ENCODE measurements at regions not wholly inside any gene's neighbourhood (a gene's known extent, or its start where the extent isn't known, plus 50 kb on each side); places are given as distances from the start of the nearest gene placed in this dataset.

- Histone ChIP-seq H3K36me3 (ENCODE audit: control insufficient read depth, insufficient read depth, low read length) (no peaks in the 10 kb centered on the region), H4K91ac (ENCODE audit: insufficient read depth, low read depth, low read length) (no peak overlapping the region), H4K20me1 (ENCODE audit: insufficient read depth, low read length) (no peaks in the 10 kb centered on the region), H3K14ac (replicated peaks; ENCODE audit: low read depth, low read length) (no peak overlapping the region), H3K9me1 (ENCODE audit: insufficient read depth, low read length) (no peaks in the 10 kb centered on the region), H2AK5ac (ENCODE audit: low read depth, low read length) (no peak overlapping the region), H2BK15ac (ENCODE audit: low read depth, low read length) (no peak overlapping the region), H3K4me2 (ENCODE audit: low read depth, low read length) (no peak overlapping the region), H3K79me1 (ENCODE audit: low read depth in 1 of 2, low read length in 2 of 2) (no peaks in the 10 kb centered on the region), H3K9ac (ENCODE audit: low read depth, low read length) (no peak overlapping the region), H2AK9ac (replicated peaks; ENCODE audit: low read depth, low read length, poor library complexity) (no peak overlapping the region), H3K4me1 (ENCODE audit: control insufficient read depth, insufficient read depth, low read length) (no peaks in the 10 kb centered on the region), H3K9me3 (ENCODE audit: control insufficient read depth, insufficient read depth, low read length) (no peaks in the 10 kb centered on the region), H2BK5ac (ENCODE audit: low read depth, low read length, poor library complexity, severe bottlenecking) (no peak overlapping the region), H3K18ac (ENCODE audit: low read depth, low read length) (no peak overlapping the region), H3K56ac (ENCODE audit: extremely low read depth, insufficient read depth, low read length) (no peak overlapping the region), H4K5ac (ENCODE audit: low read depth, low read length) (no peak overlapping the region), H3K4ac (ENCODE audit: low read depth, low read length) (no peak overlapping the region), H2BK20ac (ENCODE audit: low read depth, low read length) (no peak overlapping the region), H3K27ac (ENCODE audit: insufficient read depth, low read length) (no peak overlapping the region), H3K27me3 (ENCODE audit: control insufficient read depth, insufficient read depth, low read length) (no peaks in the 10 kb centered on the region; the same call in 1 of the 2 replicates), H3K4me3 (ENCODE audit: insufficient read depth, low read depth, low read length) (no peak overlapping the region), H4K8ac (ENCODE audit: low read depth in 2 of 2, low read length in 2 of 2) (no peak overlapping the region), H3K23ac (ENCODE audit: low read depth, low read length) (no peak overlapping the region), H2BK120ac (ENCODE audit: low read depth, low read length) (no peak overlapping the region), H2AFZ (replicated peaks; ENCODE audit: low read length, poor library complexity) (no peak overlapping the region)
- ATAC-seq (ENCODE audit: low read depth) (no peak), DNase-seq (no peak)
- no peak for TF ChIP-seq USF2 (IDR thresholded peaks at IDR 0.05; ENCODE audit: low read depth, low read length)
- TF ChIP-seq CEBPB (IDR thresholded peaks at IDR 0.05; ENCODE audit: low read depth, low read length) = no peak
- TF ChIP-seq MXI1 (IDR thresholded peaks at IDR 0.05; ENCODE audit: borderline replicate concordance, low read depth, low read length) = no peak
- TF ChIP-seq ELK1 (IDR thresholded peaks at IDR 0.05; ENCODE audit: borderline replicate concordance, low read depth, low read length) = no peak
- TF ChIP-seq NFE2L2 (IDR thresholded peaks at IDR 0.05; ENCODE audit: low read depth, low read length) = no peak
- no TSS peak for BruUV-seq (replicated peaks)
- intact Hi-C loops (cut with micrococcal nuclease) = no loop called here
- dilution Hi-C loops (cut with HindIII; ENCODE audit: low sequenced_read_pairs, unreplicated experiment) = no loop called here
- ChIA-PET POLR2A (ENCODE audit: unreplicated experiment) (no interaction called here), CTCF (interaction anchor here (1.1 kb wide), 1 partner anchor 19 kb away, joined by 3 read pairs; no protein-coding TSS in a partner anchor)
- in situ Hi-C loops (cut with MboI; ENCODE audit: low sequenced_read_pairs) = no loop called here
- no CpG with 5 or more reads among the region's 1 CpG for WGBS, 2 experiments (ENCODE audit: extremely low coverage in 2 of 2, insufficient read length in 1 of 2)
These were observed 132.0 kb upstream of the LMCD1 start for GRCh38 chr3:8369638-8370037.

Measured in IMR-90 (cell line).